GM12872 (cell line): ENCODE measurements at regions not wholly inside any gene's neighbourhood (a gene's known extent, or its start where the extent isn't known, plus 50 kb on each side); places are given as distances from the start of the nearest gene placed in this dataset.

Experiments
- CTCF ChIP-seq: IDR thresholded peaks from 3 replicates; pipeline ENCODE4 v1.5.1; 2011; ENCODE audit warnings: low read depth, mild to moderate bottlenecking, low read length, moderate library complexity; ENCODE audit not compliant: insufficient read depth

GRCh38 chr17:27082023-27082774, 211.7 kb upstream of the WSB1 start:
- TF ChIP-seq CTCF: no peak

- no peak for TF ChIP-seq CTCF
These were observed 211.1 kb upstream of the WSB1 start for GRCh38 chr17:27082775-27083154.

- no peak for TF ChIP-seq CTCF
These were observed 210.3 kb upstream of the WSB1 start for GRCh38 chr17:27083408-27084185.

GRCh38 chr17:27085517-27085916, 208.4 kb upstream of the WSB1 start:
- TF ChIP-seq CTCF: no peak

- no peak for TF ChIP-seq CTCF
These were observed 207.4 kb upstream of the WSB1 start for GRCh38 chr17:27086526-27086925.

- TF ChIP-seq CTCF: no peak
These were observed 205.8 kb upstream of the WSB1 start for GRCh38 chr17:27087935-27088766.

GRCh38 chr17:27088767-27089078, 205.2 kb upstream of the WSB1 start:
- no peak for TF ChIP-seq CTCF
